ENCODE measurements at regions not wholly inside any gene's neighbourhood (a gene's known extent, or its start where the extent isn't known, plus 50 kb on each side); places are given as distances from the start of the nearest gene placed in this dataset.

DNA sequence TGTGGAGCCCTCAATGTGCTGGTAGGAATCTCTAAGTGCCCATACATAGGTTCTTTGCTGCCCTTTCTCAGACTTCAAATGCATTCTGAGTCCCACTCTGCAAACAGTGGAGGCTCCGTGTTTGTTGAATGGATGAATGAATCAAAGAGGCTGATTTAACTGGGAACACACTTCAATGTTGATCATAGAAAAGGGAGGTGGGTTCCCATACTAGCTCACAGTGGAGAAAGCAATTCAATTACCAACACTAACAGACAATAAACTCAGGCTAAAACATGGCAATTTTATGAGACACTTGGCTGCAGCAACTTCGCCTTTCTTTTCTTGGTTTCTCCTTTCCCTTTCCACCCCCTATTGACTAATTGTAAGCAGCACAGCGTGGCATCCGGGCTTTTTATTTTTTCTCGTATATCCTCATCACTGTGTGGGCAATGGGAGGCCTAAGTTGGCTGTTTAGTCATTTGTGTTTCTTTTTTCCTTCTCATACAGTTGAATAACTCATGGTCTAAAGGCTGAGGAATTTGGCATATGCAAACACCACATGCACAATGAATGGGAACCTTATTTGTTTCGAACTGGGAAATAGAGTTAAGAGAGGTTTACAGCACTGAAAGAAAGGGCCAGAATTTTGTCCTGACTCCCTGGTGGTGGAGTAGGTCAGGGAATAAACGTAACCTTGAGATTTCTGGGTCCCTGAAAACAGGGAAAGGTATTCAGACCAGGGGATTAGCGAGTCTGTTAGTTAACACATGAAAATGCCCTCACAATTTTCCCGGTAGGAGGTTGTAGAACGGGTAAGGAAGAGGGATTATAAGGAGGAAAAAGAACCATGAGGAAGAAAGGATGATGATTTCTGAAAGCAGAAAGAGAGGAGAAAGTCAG lies 858.5 kb downstream of the KCNMA1 start:
- Histone ChIP-seq H3K36me3 (ENCODE audit: insufficient read depth, low read length) (no peaks in the 10 kb centered on the region), H3K9me2 (ENCODE audit: low read depth, low read length) (no peaks in the 10 kb centered on the region), H4K20me1 (ENCODE audit: insufficient read depth, low read length) (no peaks in the 10 kb centered on the region), H3K4me2 (ENCODE audit: low read length) (no peak overlapping the region), H3K9me3 (ENCODE audit: low read length) (no peaks in the 10 kb centered on the region), H2AFZ (ENCODE audit: low read length) (no peak overlapping the region), H3K9ac (ENCODE audit: low read length) (no peak overlapping the region), H3K4me3 (ENCODE audit: low read depth, low read length, poor library complexity, severe bottlenecking) (no peak overlapping the region), H3K27ac (ENCODE audit: low read depth, low read length, poor library complexity, severe bottlenecking) (no peak overlapping the region), H3K27me3 (ENCODE audit: insufficient read depth, low read length) (no peaks in the 10 kb centered on the region), H3K79me2 (ENCODE audit: insufficient read depth, low read length) (no peaks in the 10 kb centered on the region), H3F3A (ENCODE audit: insufficient read depth, low read length) (no peaks in the 10 kb centered on the region), H3K4me1 (ENCODE audit: insufficient read depth, low read length, severe bottlenecking) (no peaks in the 10 kb centered on the region)
- TF ChIP-seq, protein P1, sequence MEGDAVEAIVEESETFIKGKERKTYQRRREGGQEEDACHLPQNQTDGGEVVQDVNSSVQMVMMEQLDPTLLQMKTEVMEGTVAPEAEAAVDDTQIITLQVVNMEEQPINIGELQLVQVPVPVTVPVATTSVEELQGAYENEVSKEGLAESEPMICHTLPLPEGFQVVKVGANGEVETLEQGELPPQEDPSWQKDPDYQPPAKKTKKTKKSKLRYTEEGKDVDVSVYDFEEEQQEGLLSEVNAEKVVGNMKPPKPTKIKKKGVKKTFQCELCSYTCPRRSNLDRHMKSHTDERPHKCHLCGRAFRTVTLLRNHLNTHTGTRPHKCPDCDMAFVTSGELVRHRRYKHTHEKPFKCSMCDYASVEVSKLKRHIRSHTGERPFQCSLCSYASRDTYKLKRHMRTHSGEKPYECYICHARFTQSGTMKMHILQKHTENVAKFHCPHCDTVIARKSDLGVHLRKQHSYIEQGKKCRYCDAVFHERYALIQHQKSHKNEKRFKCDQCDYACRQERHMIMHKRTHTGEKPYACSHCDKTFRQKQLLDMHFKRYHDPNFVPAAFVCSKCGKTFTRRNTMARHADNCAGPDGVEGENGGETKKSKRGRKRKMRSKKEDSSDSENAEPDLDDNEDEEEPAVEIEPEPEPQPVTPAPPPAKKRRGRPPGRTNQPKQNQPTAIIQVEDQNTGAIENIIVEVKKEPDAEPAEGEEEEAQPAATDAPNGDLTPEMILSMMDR (IDR thresholded peaks at IDR 0.05; ENCODE audit: low read length), result no peak
- no peak for TF ChIP-seq EZH2 (IDR thresholded peaks at IDR 0.05; ENCODE audit: borderline replicate concordance, low read length)

DNA sequence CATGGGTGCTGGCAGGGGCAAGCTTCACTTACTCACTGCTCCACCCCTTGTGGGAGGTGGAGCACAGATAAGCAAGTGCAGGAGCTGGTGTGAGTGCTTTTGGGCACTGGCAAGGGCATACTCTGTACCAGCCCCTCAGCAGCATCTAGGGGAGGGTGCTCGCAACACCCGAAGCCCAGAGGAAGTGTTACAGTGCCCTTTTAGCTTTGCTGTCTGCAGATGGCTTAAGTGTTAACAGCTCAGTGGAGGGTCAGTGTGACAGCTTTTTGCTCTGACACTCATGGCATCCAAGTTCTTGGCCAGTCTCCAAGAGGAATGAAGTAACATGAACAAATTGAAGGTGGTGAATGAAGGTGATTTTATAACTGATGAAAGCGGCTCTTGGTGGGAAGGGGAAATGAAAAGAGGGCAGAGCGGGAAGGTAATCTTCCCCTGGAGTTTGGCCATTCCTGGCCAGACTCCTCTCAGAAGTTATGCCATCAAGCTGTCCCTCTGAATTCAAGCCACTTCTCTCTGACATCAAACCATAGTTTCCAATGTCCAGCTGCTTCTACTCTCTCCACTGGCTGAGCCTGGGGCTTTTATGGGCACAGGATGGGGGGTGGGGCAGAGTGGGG lies 862.5 kb downstream of the KCNMA1 start:
- Histone ChIP-seq H3F3A (ENCODE audit: insufficient read depth, low read length) (no peaks in the 10 kb centered on the region), H3K27me3 (ENCODE audit: insufficient read depth, low read length) (no peaks in the 10 kb centered on the region), H3K9me3 (ENCODE audit: low read length) (no peaks in the 10 kb centered on the region), H4K20me1 (ENCODE audit: insufficient read depth, low read length) (no peaks in the 10 kb centered on the region), H3K9ac (ENCODE audit: low read length) (no peak overlapping the region), H3K4me2 (ENCODE audit: low read length) (no peak overlapping the region), H3K4me3 (ENCODE audit: low read depth, low read length, poor library complexity, severe bottlenecking) (no peak overlapping the region), H2AFZ (ENCODE audit: low read length) (no peak overlapping the region), H3K27ac (ENCODE audit: low read depth, low read length, poor library complexity, severe bottlenecking) (no peak overlapping the region), H3K79me2 (ENCODE audit: insufficient read depth, low read length) (no peaks in the 10 kb centered on the region), H3K36me3 (ENCODE audit: insufficient read depth, low read length) (no peaks in the 10 kb centered on the region), H3K4me1 (ENCODE audit: insufficient read depth, low read length, severe bottlenecking) (no peaks in the 10 kb centered on the region), H3K9me2 (ENCODE audit: low read depth, low read length) (no peaks in the 10 kb centered on the region)
- TF ChIP-seq, protein P1 (IDR thresholded peaks at IDR 0.05; ENCODE audit: low read length), result no peak
- no peak for TF ChIP-seq EZH2 (IDR thresholded peaks at IDR 0.05; ENCODE audit: borderline replicate concordance, low read length)

DNA sequence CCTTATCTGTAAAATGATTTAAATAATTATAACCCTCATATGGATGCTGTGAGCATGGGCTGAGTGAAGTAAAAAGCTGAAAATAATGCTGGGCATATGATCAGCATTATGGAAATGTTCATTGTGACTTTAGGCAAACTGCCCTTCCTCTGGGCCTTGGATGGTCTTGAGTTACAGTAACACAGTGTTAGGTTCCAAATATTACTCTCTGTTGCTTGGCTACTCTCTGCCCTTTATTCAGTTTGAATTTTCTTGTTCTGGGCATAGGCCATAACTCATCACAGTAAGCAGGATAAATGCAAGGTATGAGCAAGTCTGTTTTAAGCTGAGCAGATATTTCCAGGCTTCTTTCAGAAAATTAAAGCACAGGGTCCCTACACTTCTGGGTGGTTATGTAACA lies 868.0 kb downstream of the KCNMA1 start:
- Histone ChIP-seq H3K4me2 (ENCODE audit: low read length) (no peak overlapping the region), H3K27me3 (ENCODE audit: insufficient read depth, low read length) (no peaks in the 10 kb centered on the region), H4K20me1 (ENCODE audit: insufficient read depth, low read length) (no peaks in the 10 kb centered on the region), H3K27ac (ENCODE audit: low read depth, low read length, poor library complexity, severe bottlenecking) (no peak overlapping the region), H3K79me2 (ENCODE audit: insufficient read depth, low read length) (no peaks in the 10 kb centered on the region), H3F3A (ENCODE audit: insufficient read depth, low read length) (no peaks in the 10 kb centered on the region), H3K9me2 (ENCODE audit: low read depth, low read length) (no peaks in the 10 kb centered on the region), H3K4me1 (ENCODE audit: insufficient read depth, low read length, severe bottlenecking) (no peaks in the 10 kb centered on the region), H3K36me3 (ENCODE audit: insufficient read depth, low read length) (no peaks in the 10 kb centered on the region), H3K9ac (ENCODE audit: low read length) (no peak overlapping the region), H3K9me3 (ENCODE audit: low read length) (no peaks in the 10 kb centered on the region), H2AFZ (ENCODE audit: low read length) (no peak overlapping the region), H3K4me3 (ENCODE audit: low read depth, low read length, poor library complexity, severe bottlenecking) (no peak overlapping the region)
- TF ChIP-seq EZH2 (IDR thresholded peaks at IDR 0.05; ENCODE audit: borderline replicate concordance, low read length), result no peak
- TF ChIP-seq, protein P1 (IDR thresholded peaks at IDR 0.05; ENCODE audit: low read length), result no peak
